ENCODE measurements at regions not wholly inside any gene's neighbourhood (a gene's known extent, or its start where the extent isn't known, plus 50 kb on each side); places are given as distances from the start of the nearest gene placed in this dataset.

DNA sequence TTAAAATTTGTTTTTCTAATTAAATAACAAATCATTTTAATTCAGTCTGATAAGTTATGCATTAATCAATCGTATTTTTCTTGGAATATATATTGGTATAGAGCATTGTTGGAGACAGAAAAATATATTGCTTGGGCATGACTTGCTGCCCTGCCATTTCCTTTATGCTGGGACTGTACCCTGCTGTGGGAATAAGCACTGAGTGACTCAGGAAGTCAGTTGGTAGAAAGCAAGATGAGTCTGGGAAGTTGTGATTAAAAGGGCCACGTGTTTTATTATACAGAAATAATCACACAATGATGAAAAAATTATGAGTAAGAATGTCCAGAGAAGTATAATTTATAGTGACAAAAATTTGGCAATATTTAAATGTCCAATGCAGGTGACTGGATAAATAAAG lies 139.5 kb downstream of the KIF18A start:
- no peak overlapping the region for H2AFZ ChIP-seq (ENCODE audit: insufficient read depth, low read length, poor library complexity)
- no CpG with 5 or more reads among the region's 2 CpGs for WGBS (ENCODE audit: extremely low coverage, insufficient coverage, insufficient read length)

DNA sequence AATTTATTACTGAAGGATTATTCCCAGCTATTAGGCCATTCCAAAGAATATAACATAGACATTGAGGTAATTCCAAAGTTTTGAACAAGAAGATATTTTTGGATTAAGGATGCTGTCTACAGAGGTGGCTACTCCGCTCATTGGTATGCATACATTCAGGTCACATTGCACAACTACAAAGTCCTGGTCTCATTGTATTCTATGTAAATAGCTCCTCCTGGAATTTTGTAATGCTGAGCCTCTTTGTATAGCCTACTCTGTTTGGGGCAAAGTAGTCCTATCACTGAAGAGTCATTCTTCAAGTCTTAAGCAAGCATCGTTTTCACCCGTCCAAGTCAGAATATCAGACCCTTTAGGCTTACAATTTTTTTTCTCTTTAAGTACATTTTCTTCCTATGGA lies 142.4 kb downstream of the KIF18A start:
- Histone ChIP-seq H3K79me2 (ENCODE audit: control insufficient read depth, insufficient read depth, low read length, poor library complexity) (no peaks in the 10 kb centered on the region), H3K4me1 (ENCODE audit: control insufficient read depth in 1 of 2, insufficient read depth in 2 of 2, low read length in 2 of 2) (no peaks in the 10 kb centered on the region), H3K18ac (ENCODE audit: low read length) (no peak overlapping the region), H3K27ac (ENCODE audit: low read depth, low read length) (no peak overlapping the region), H3K79me1 (ENCODE audit: low read length) (no peaks in the 10 kb centered on the region), H3K36me3 (ENCODE audit: control insufficient read depth in 1 of 2, insufficient read depth in 2 of 2, low read length in 2 of 2) (no peaks in the 10 kb centered on the region), H2BK12ac (ENCODE audit: low read length) (no peak overlapping the region), H2BK5ac (ENCODE audit: low read depth, low read length, poor library complexity) (no peak overlapping the region), H3K14ac (ENCODE audit: low read length) (no peak overlapping the region), H2AFZ (ENCODE audit: insufficient read depth, low read length, poor library complexity) (no peak overlapping the region), H3K23ac (ENCODE audit: low read length) (no peak overlapping the region), H3K4ac (ENCODE audit: low read depth, low read length) (no peak overlapping the region), H4K12ac (ENCODE audit: low read depth, low read length) (no peak overlapping the region), H3K9me3 (ENCODE audit: insufficient read depth, low read depth, low read length) (peaks cover 1% of the 10 kb centered on the region), H2AK5ac (ENCODE audit: low read length) (no peak overlapping the region), H3K27me3 (ENCODE audit: insufficient read depth, low read length) (no peaks in the 10 kb centered on the region), H3K4me3 (ENCODE audit: low read depth, low read length) (no peak overlapping the region), H3K9ac (ENCODE audit: low read length) (no peak overlapping the region), H2BK120ac (ENCODE audit: insufficient read depth, low read length, poor library complexity) (no peak overlapping the region), H3K4me2 (ENCODE audit: low read length) (no peak overlapping the region), H4K91ac (ENCODE audit: low read depth, low read length) (no peak overlapping the region), H4K8ac (ENCODE audit: low read depth, low read length) (no peak overlapping the region)
- peak in 1 of 2 donors; percentile 2 for DNase-seq
- no CpG with 5 or more reads among the region's 3 CpGs for WGBS (ENCODE audit: extremely low coverage, insufficient coverage, insufficient read length)

More for the DNA sequence above, 139.5 kb downstream of the KIF18A start:
- Histone ChIP-seq H4K91ac (ENCODE audit: low read depth, low read length) (no peak overlapping the region), H3K9ac (ENCODE audit: low read length) (no peak overlapping the region), H3K9me3 (ENCODE audit: insufficient read depth, low read depth, low read length) (no peaks in the 10 kb centered on the region), H3K79me2 (ENCODE audit: control insufficient read depth, insufficient read depth, low read length, poor library complexity) (no peaks in the 10 kb centered on the region), H2BK12ac (ENCODE audit: low read length) (no peak overlapping the region), H2BK120ac (ENCODE audit: insufficient read depth, low read length, poor library complexity) (no peak overlapping the region), H2BK5ac (ENCODE audit: low read depth, low read length, poor library complexity) (no peak overlapping the region), H3K4me2 (ENCODE audit: low read length) (no peak overlapping the region), H4K12ac (ENCODE audit: low read depth, low read length) (no peak overlapping the region), H4K8ac (ENCODE audit: low read depth, low read length) (no peak overlapping the region), H3K4me1 (ENCODE audit: control insufficient read depth in 1 of 2, insufficient read depth in 2 of 2, low read length in 2 of 2) (no peaks in the 10 kb centered on the region), H3K4ac (ENCODE audit: low read depth, low read length) (no peak overlapping the region), H2AK5ac (ENCODE audit: low read length) (no peak overlapping the region), H3K14ac (ENCODE audit: low read length) (no peak overlapping the region), H3K4me3 (ENCODE audit: low read depth, low read length) (no peak overlapping the region), H3K18ac (ENCODE audit: low read length) (no peak overlapping the region), H3K36me3 (ENCODE audit: control insufficient read depth in 1 of 2, insufficient read depth in 2 of 2, low read length in 2 of 2) (no peaks in the 10 kb centered on the region), H3K27ac (ENCODE audit: low read depth, low read length) (no peak overlapping the region), H3K23ac (ENCODE audit: low read length) (no peak overlapping the region), H3K79me1 (ENCODE audit: low read length) (no peaks in the 10 kb centered on the region), H3K27me3 (ENCODE audit: insufficient read depth, low read length) (no peaks in the 10 kb centered on the region)
- DNase-seq = no peak

DNA sequence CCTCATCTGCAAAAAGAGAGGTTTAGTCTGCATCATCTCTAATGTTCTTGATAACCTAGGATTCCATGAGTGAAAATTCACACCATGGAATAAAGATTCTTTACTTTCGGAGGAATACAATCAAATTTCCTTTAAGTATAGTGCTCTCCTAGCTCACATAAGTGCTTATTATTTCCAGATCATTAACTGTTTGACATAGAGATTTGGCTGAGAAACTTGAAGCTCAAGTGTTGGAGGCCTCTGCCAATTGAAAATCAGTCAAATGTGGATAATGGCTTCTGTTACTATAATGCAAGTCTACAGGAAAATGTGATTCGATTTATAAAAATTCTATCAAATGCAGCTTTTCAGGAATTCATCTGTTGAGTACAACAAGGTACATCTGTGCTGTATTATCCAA lies 144.6 kb downstream of the KIF18A start:
- no peak overlapping the region for H2BK12ac ChIP-seq (ENCODE audit: low read length)
- no peaks in the 10 kb centered on the region for H3K4me1 ChIP-seq (ENCODE audit: control insufficient read depth in 1 of 2, insufficient read depth in 2 of 2, low read length in 2 of 2)
- no peak overlapping the region for H2BK5ac ChIP-seq (ENCODE audit: low read depth, low read length, poor library complexity)
- no peak overlapping the region for H3K27ac ChIP-seq (ENCODE audit: low read depth, low read length)
- H4K12ac ChIP-seq (ENCODE audit: low read depth, low read length) = no peak overlapping the region
- no peak overlapping the region for H3K18ac ChIP-seq (ENCODE audit: low read length)
- no peak overlapping the region for H3K4ac ChIP-seq (ENCODE audit: low read depth, low read length)
- no peaks in the 10 kb centered on the region for H3K79me2 ChIP-seq (ENCODE audit: control insufficient read depth, insufficient read depth, low read length, poor library complexity)
- no peak for DNase-seq
- no peak overlapping the region for H3K4me3 ChIP-seq (ENCODE audit: low read depth, low read length)
- no peak overlapping the region for H4K8ac ChIP-seq (ENCODE audit: low read depth, low read length)
- H3K27me3 ChIP-seq (ENCODE audit: insufficient read depth, low read length) = no peaks in the 10 kb centered on the region
- peaks cover 1% of the 10 kb centered on the region for H3K9me3 ChIP-seq (ENCODE audit: insufficient read depth, low read depth, low read length)
- H4K91ac ChIP-seq (ENCODE audit: low read depth, low read length) = no peak overlapping the region
- WGBS (ENCODE audit: extremely low coverage, insufficient coverage, insufficient read length) = no CpG with 5 or more reads among the region's 2 CpGs
- H2AFZ ChIP-seq (ENCODE audit: insufficient read depth, low read length, poor library complexity) = no peak overlapping the region
- H2AK5ac ChIP-seq (ENCODE audit: low read length) = no peak overlapping the region
- H3K36me3 ChIP-seq (ENCODE audit: control insufficient read depth in 1 of 2, insufficient read depth in 2 of 2, low read length in 2 of 2) = no peaks in the 10 kb centered on the region
- H3K79me1 ChIP-seq (ENCODE audit: low read length) = no peaks in the 10 kb centered on the region
- no peak overlapping the region for H3K9ac ChIP-seq (ENCODE audit: low read length)
- no peak overlapping the region for H3K4me2 ChIP-seq (ENCODE audit: low read length)
- H3K14ac ChIP-seq (ENCODE audit: low read length) = no peak overlapping the region
- no peak overlapping the region for H2BK120ac ChIP-seq (ENCODE audit: insufficient read depth, low read length, poor library complexity)
- H3K23ac ChIP-seq (ENCODE audit: low read length) = no peak overlapping the region

DNA sequence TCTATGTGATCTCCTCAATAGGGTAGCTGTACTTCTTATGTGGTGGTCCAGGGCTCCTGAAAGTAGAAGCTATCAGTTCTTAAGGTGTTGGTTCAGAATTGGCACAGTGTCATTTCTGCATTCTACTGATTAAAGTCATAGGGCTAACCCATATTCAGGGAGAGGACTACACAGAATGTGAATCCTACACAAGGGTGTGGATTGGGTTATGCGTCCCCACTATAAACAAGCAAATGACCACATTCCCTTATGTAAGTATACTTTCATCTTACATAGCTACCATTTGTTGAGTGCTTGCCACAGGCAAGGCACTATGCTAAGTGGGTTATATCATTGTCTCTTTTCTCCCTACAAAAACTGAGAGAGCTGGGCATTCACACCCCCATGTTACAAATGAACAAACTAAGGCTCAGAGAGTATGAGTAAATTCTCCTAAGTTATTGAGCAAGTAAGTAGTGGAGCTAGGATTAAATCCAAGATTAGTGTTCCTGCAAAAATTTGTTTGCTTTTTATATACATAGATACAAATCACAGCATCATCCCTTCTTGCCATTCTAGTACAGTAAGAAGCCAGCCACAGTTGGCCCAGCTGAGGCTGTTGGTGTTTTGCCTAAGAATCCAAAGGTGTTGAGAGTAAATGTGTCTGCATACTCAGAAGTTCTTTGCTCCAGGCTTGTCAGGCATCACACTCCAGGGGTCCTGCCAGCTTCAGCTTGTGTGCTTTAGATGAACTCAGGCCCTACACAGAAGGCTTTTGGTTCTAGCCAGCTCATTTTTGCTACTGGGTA lies 157.8 kb downstream of the KIF18A start:
- H2AK5ac ChIP-seq (ENCODE audit: low read length) = no peak overlapping the region

More for the DNA sequence above, 157.8 kb downstream of the KIF18A start:
- Histone ChIP-seq H3K79me2 (ENCODE audit: control insufficient read depth, insufficient read depth, low read length, poor library complexity) (no peaks in the 10 kb centered on the region), H2BK12ac (ENCODE audit: low read length) (no peak overlapping the region), H3K9ac (ENCODE audit: low read length) (no peak overlapping the region), H2BK5ac (ENCODE audit: low read depth, low read length, poor library complexity) (no peak overlapping the region), H3K4ac (ENCODE audit: low read depth, low read length) (no peak overlapping the region), H3K14ac (ENCODE audit: low read length) (no peak overlapping the region), H3K9me3 (ENCODE audit: insufficient read depth, low read depth, low read length) (no peaks in the 10 kb centered on the region), H4K12ac (ENCODE audit: low read depth, low read length) (no peak overlapping the region), H3K4me1 (ENCODE audit: control insufficient read depth in 1 of 2, insufficient read depth in 2 of 2, low read length in 2 of 2) (no peaks in the 10 kb centered on the region), H3K4me3 (ENCODE audit: low read depth, low read length) (no peak overlapping the region), H3K79me1 (ENCODE audit: low read length) (no peaks in the 10 kb centered on the region), H3K27ac (ENCODE audit: low read depth, low read length) (no peak overlapping the region), H4K8ac (ENCODE audit: low read depth, low read length) (no peak overlapping the region), H2BK120ac (ENCODE audit: insufficient read depth, low read length, poor library complexity) (no peak overlapping the region), H3K4me2 (ENCODE audit: low read length) (no peak overlapping the region), H3K27me3 (ENCODE audit: insufficient read depth, low read length) (no peaks in the 10 kb centered on the region), H4K91ac (ENCODE audit: low read depth, low read length) (no peak overlapping the region), H3K18ac (ENCODE audit: low read length) (no peak overlapping the region), H3K36me3 (ENCODE audit: control insufficient read depth in 1 of 2, insufficient read depth in 2 of 2, low read length in 2 of 2) (no peaks in the 10 kb centered on the region), H3K23ac (ENCODE audit: low read length) (no peak overlapping the region), H2AFZ (ENCODE audit: insufficient read depth, low read length, poor library complexity) (no peak overlapping the region)
- no peak for DNase-seq
- no CpG with 5 or more reads among the region's 1 CpG for WGBS (ENCODE audit: extremely low coverage, insufficient coverage, insufficient read length)

Data from trophoblast cell (in vitro differentiated cells and primary cell).